ENCODE measurements at regions not wholly inside any gene's neighbourhood (a gene's known extent, or its start where the extent isn't known, plus 50 kb on each side); places are given as distances from the start of the nearest gene placed in this dataset.

- DNase-seq = no peak
- no peaks in the 10 kb centered on the region for H3K27me3 ChIP-seq
- TF ChIP-seq POLR2A (IDR thresholded peaks at IDR 0.05) = no peak
- TF ChIP-seq, protein P1, sequence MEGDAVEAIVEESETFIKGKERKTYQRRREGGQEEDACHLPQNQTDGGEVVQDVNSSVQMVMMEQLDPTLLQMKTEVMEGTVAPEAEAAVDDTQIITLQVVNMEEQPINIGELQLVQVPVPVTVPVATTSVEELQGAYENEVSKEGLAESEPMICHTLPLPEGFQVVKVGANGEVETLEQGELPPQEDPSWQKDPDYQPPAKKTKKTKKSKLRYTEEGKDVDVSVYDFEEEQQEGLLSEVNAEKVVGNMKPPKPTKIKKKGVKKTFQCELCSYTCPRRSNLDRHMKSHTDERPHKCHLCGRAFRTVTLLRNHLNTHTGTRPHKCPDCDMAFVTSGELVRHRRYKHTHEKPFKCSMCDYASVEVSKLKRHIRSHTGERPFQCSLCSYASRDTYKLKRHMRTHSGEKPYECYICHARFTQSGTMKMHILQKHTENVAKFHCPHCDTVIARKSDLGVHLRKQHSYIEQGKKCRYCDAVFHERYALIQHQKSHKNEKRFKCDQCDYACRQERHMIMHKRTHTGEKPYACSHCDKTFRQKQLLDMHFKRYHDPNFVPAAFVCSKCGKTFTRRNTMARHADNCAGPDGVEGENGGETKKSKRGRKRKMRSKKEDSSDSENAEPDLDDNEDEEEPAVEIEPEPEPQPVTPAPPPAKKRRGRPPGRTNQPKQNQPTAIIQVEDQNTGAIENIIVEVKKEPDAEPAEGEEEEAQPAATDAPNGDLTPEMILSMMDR (IDR thresholded peaks at IDR 0.05) = no peak
- peaks cover 0 to 9% (median 0%) of the 10 kb centered on the region in 3 donors for H3K9me3 ChIP-seq (replicated peaks in 1 of 3)
- intact Hi-C loops (cut with DNase I) = no loop called here
- no peak overlapping the region for H3K4me3 ChIP-seq
- H3K27ac ChIP-seq = no peak overlapping the region
- no peaks in the 10 kb centered on the region for H3K36me3 ChIP-seq (replicated peaks in 1 of 2)
- no peaks in the 10 kb centered on the region for H3K4me1 ChIP-seq (replicated peaks in 1 of 2)
These were observed 209.5 kb upstream of the CPEB2 start for GRCh38 chr4:14792702-14793227.

DNA sequence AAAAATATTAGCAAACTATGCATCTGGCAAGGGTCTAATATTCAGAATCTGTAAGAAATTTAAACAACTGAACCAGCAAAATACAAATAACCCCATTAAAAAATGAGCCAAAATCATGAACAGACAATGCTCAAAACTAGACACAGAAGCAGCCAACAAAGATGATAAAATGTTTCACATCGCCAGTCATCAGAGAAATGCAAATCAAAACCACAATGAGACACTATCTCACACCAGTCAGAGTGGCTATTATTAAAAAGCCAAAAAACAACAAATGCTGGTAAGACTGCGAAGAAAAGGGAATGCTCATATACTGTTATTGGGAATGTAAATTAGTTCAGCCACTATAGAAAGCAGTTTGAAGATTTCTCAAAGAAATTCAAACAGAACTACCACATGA lies 201.3 kb upstream of the CPEB2 start:
- Histone ChIP-seq H3K27me3 (no peaks in the 10 kb centered on the region), H3K9me3 (replicated peaks in 1 of 3) (no peaks in the 10 kb centered on the region), H3K4me3 (no peak overlapping the region), H3K4me1 (replicated peaks in 1 of 2) (no peaks in the 10 kb centered on the region), H3K27ac (no peak overlapping the region), H3K36me3 (replicated peaks in 1 of 2) (no peaks in the 10 kb centered on the region)
- intact Hi-C loops (cut with DNase I) = no loop called here
- 82 to 93% (median 86%) methylated on average over 2 of the region's 2 CpGs for WGBS, 4 donors
- no peak for TF ChIP-seq POLR2A (IDR thresholded peaks at IDR 0.05)
- TF ChIP-seq, protein P1 (IDR thresholded peaks at IDR 0.05) = no peak
- no peak for DNase-seq

GRCh38 chr4:14802596-14802995 lies 199.7 kb upstream of the CPEB2 start:
- Histone ChIP-seq H3K36me3 (replicated peaks in 1 of 2) (no peaks in the 10 kb centered on the region), H3K27me3 (no peaks in the 10 kb centered on the region), H3K4me3 (no peak overlapping the region), H3K4me1 (replicated peaks in 1 of 2) (no peaks in the 10 kb centered on the region), H3K9me3 (replicated peaks in 1 of 3) (no peaks in the 10 kb centered on the region), H3K27ac (no peak overlapping the region)
- no peak for TF ChIP-seq POLR2A (IDR thresholded peaks at IDR 0.05)
- TF ChIP-seq, protein P1 (IDR thresholded peaks at IDR 0.05) = no peak
- WGBS, 4 donors = 84 to 94% (median 88%) methylated on average over 2 of the region's 2 CpGs
- DNase-seq = no peak
- intact Hi-C loops (cut with DNase I) = no loop called here

DNA sequence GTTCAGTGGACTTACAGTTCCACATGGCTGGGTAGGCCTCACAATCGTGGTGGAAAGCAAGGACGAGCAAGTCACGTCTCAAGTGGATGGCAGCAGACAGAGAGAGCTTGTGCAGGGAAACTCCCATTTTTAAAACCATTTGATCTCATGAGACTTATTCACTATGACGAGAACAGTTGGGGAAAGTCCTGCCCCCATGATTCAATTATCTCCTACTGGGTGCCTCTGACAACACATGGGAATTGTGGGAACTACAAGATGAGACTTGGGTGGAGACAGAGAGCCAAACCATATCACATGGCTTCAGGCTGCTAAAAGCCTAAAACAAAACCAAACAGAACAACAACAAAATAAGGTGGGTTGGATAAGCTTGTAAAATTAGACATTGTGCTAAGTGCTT lies 194.4 kb upstream of the CPEB2 start:
- Histone ChIP-seq H3K4me3 (no peak overlapping the region), H3K4me1 (replicated peaks in 1 of 2) (no peaks in the 10 kb centered on the region), H3K27ac (no peak overlapping the region), H3K27me3 (no peaks in the 10 kb centered on the region), H3K36me3 (replicated peaks in 1 of 2) (no peaks in the 10 kb centered on the region), H3K9me3 (replicated peaks in 1 of 3) (no peaks in the 10 kb centered on the region)
- no peak for TF ChIP-seq POLR2A (IDR thresholded peaks at IDR 0.05)
- TF ChIP-seq, protein P1 (IDR thresholded peaks at IDR 0.05) = no peak
- intact Hi-C loops (cut with DNase I) = no loop called here
- no peak for DNase-seq
- 81 to 87% (median 84%) methylated on average over 4 of the region's 4 CpGs for WGBS, 4 donors

Measured in adrenal gland (tissue), 9 donors.